ENCODE measurements at regions not wholly inside any gene's neighbourhood (a gene's known extent, or its start where the extent isn't known, plus 50 kb on each side); places are given as distances from the start of the nearest gene placed in this dataset.

- no peak for FAIRE-seq
- dilution Hi-C loops (cut with MboI; ENCODE audit: extremely low pct_ligation_motif_present, low sequenced_read_pairs): no loop called here
- POLR2A ChIA-PET: no interaction called here
Measured at GRCh38 chr21:43325036-43325435, 101.9 kb downstream of the SIK1 start.

More at GRCh38 chr21:43325036-43325435, 101.9 kb downstream of the SIK1 start:
- no peaks in the 10 kb centered on the region for H3K36me3 ChIP-seq (ENCODE audit: control insufficient read depth in 2 of 2, extremely low read depth in 1 of 2, insufficient read depth in 2 of 2, low read length in 2 of 2)
- no peak for TF ChIP-seq MAX (IDR thresholded peaks at IDR 0.05; ENCODE audit: insufficient read depth, insufficient read length)
- TF ChIP-seq EZH2 (IDR thresholded peaks at IDR 0.05; ENCODE audit: borderline replicate concordance, low read depth, low read length, severe bottlenecking): no peak
- no peak for TF ChIP-seq GATA2 (IDR thresholded peaks at IDR 0.05; ENCODE audit: insufficient read depth, insufficient read length, low read depth, low read length)
- TF ChIP-seq POLR2A (IDR thresholded peaks at IDR 0.05; ENCODE audit: low read depth, low read length): no peak
- no peak for TF ChIP-seq FOS (IDR thresholded peaks at IDR 0.05; ENCODE audit: borderline replicate concordance, insufficient read depth, low read length)
- TF ChIP-seq POLR2AphosphoS5 (IDR thresholded peaks at IDR 0.05; ENCODE audit: insufficient read depth, low read depth, low read length): no peak
- TF ChIP-seq, protein P1, sequence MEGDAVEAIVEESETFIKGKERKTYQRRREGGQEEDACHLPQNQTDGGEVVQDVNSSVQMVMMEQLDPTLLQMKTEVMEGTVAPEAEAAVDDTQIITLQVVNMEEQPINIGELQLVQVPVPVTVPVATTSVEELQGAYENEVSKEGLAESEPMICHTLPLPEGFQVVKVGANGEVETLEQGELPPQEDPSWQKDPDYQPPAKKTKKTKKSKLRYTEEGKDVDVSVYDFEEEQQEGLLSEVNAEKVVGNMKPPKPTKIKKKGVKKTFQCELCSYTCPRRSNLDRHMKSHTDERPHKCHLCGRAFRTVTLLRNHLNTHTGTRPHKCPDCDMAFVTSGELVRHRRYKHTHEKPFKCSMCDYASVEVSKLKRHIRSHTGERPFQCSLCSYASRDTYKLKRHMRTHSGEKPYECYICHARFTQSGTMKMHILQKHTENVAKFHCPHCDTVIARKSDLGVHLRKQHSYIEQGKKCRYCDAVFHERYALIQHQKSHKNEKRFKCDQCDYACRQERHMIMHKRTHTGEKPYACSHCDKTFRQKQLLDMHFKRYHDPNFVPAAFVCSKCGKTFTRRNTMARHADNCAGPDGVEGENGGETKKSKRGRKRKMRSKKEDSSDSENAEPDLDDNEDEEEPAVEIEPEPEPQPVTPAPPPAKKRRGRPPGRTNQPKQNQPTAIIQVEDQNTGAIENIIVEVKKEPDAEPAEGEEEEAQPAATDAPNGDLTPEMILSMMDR (IDR thresholded peaks at IDR 0.05; ENCODE audit: extremely low read depth in 1 of 2, insufficient read depth in 1 of 2, low read depth in 1 of 2, low read length in 2 of 2): no peak
- no peak for TF ChIP-seq JUN (IDR thresholded peaks at IDR 0.05; ENCODE audit: borderline replicate concordance, insufficient read depth, insufficient read length, low read depth)
- no peak for TF ChIP-seq MYC (IDR thresholded peaks at IDR 0.05; ENCODE audit: low read depth, low read length)
- no peak overlapping the region for H3K4me2 ChIP-seq (ENCODE audit: insufficient read depth, low read length)
- no peaks in the 10 kb centered on the region for H3K9me3 ChIP-seq (replicated peaks; ENCODE audit: control insufficient read depth, insufficient read depth, low read length)
- no TSS peak for BruUV-seq (replicated peaks)
- DNase-seq (ENCODE audit: low read depth, low spot score): no peak
- H3K9me1 ChIP-seq (replicated peaks; ENCODE audit: control insufficient read depth, extremely low read depth, insufficient read depth, low read length): no peaks in the 10 kb centered on the region
- intact Hi-C loops (cut with micrococcal nuclease): no loop called here
- H3K4me3 ChIP-seq (replicated peaks in 1 of 3; ENCODE audit: insufficient read depth in 1 of 3, low read depth in 1 of 3, low read length in 3 of 3): no peak overlapping the region
- CTCF ChIA-PET: no interaction called here
- H3K27me3 ChIP-seq (ENCODE audit: control insufficient read depth in 2 of 2, insufficient read depth in 2 of 2, low read length in 2 of 2): no peaks in the 10 kb centered on the region
- H2AFZ ChIP-seq (ENCODE audit: low read depth, low read length): no peak overlapping the region
- no peaks in the 10 kb centered on the region for H4K20me1 ChIP-seq (replicated peaks; ENCODE audit: control insufficient read depth, extremely low read depth, insufficient read depth, low read length)
- no peak overlapping the region for H3K9ac ChIP-seq (replicated peaks; ENCODE audit: extremely low read depth, insufficient read depth, low read length)
- H3K4me1 ChIP-seq (ENCODE audit: control insufficient read depth, extremely low read depth, insufficient read depth, low read length): no peaks in the 10 kb centered on the region
- H3K79me2 ChIP-seq (ENCODE audit: control insufficient read depth, insufficient read depth, low read length): no peaks in the 10 kb centered on the region
- H3K27ac ChIP-seq (ENCODE audit: insufficient read depth, low read depth, low read length): no peak overlapping the region
